AG04449 (cell line): ENCODE measurements at regions not wholly inside any gene's neighbourhood (a gene's known extent, or its start where the extent isn't known, plus 50 kb on each side); places are given as distances from the start of the nearest gene placed in this dataset.

ENCODE experiments used
- CTCF ChIA-PET: fragments of 350-600 bp; formaldehyde crosslinking; extraction: SDS; loops from one replicate; lab custom pipeline; 2021; ENCODE audit warnings: antibody characterized with exemption; lab: Yijun Ruan, JAX
- POLR2A ChIA-PET: fragments of 400-600, 350-600 bp; formaldehyde crosslinking; extraction: SDS; loops from one replicate; lab custom pipeline; 2020; ENCODE audit warnings: antibody characterized with exemption, inconsistent platforms; lab: Yijun Ruan, JAX
- DNase-seq: peaks from one replicate; pipeline ENCODE4 v3.0.0-alpha.2; 2010; ENCODE audit warnings: low read depth, low spot score
- H3K4me3 ChIP-seq: 2 replicates; pipeline ENCODE4 v1.5.1; 2011; ENCODE audit warnings: low read depth, mild to moderate bottlenecking, control low read depth, low read length
- CTCF ChIP-seq: IDR thresholded peaks from one replicate; pipeline ENCODE4 v1.5.1; 2011; ENCODE audit warnings: mild to moderate bottlenecking, moderate library complexity, low read length, control low read depth, inconsistent platforms; ENCODE audit not compliant: insufficient read depth; ENCODE audit errors: missing control alignments

GRCh38 chr4:182124359-182124758, 118.8 kb upstream of the TENM3 start:
- DNase-seq: no peak
- ChIA-PET POLR2A (interaction anchor here (0.7 kb wide), 1 partner anchor 1892 kb away, joined by 4 read pairs; no protein-coding TSS in a partner anchor), CTCF (no interaction called here)
- no peak for TF ChIP-seq CTCF
- H3K4me3 ChIP-seq: no peak overlapping the region

GRCh38 chr4:182126096-182126495, 117.1 kb upstream of the TENM3 start:
- no peak for TF ChIP-seq CTCF
- DNase-seq: no peak
- ChIA-PET POLR2A (no interaction called here), CTCF (no interaction called here)
- no peak overlapping the region for H3K4me3 ChIP-seq

- DNase-seq: no peak
- ChIA-PET POLR2A (no interaction called here), CTCF (no interaction called here)
- no peak overlapping the region for H3K4me3 ChIP-seq
- TF ChIP-seq CTCF: no peak
Measured at GRCh38 chr4:182126603-182127002, 116.6 kb upstream of the TENM3 start.

GRCh38 chr4:182133033-182133432, 110.2 kb upstream of the TENM3 start:
- no peak overlapping the region for H3K4me3 ChIP-seq
- ChIA-PET CTCF (no interaction called here), POLR2A (no interaction called here)
- DNase-seq: no peak
- TF ChIP-seq CTCF: no peak

- POLR2A ChIA-PET: no interaction called here
- no peak for TF ChIP-seq CTCF
Measured at GRCh38 chr4:182134261-182134660, 108.9 kb upstream of the TENM3 start.

GRCh38 chr4:182136201-182136600, 107.0 kb upstream of the TENM3 start:
- ChIA-PET CTCF (no interaction called here), POLR2A (no interaction called here)
- no peak overlapping the region for H3K4me3 ChIP-seq
- no peak for TF ChIP-seq CTCF
- DNase-seq: no peak

More at GRCh38 chr4:182134261-182134660, 108.9 kb upstream of the TENM3 start:
- CTCF ChIA-PET: no interaction called here
- DNase-seq: no peak
- H3K4me3 ChIP-seq: no peak overlapping the region

- ChIA-PET POLR2A (no interaction called here), CTCF (no interaction called here)
Measured at GRCh38 chr4:182137343-182137742, 105.9 kb upstream of the TENM3 start.

More at GRCh38 chr4:182137343-182137742, 105.9 kb upstream of the TENM3 start:
- TF ChIP-seq CTCF: no peak
- no peak for DNase-seq
- no peak overlapping the region for H3K4me3 ChIP-seq
